Neural progenitor cell (in vitro differentiated cells): ENCODE measurements at regions not wholly inside any gene's neighbourhood (a gene's known extent, or its start where the extent isn't known, plus 50 kb on each side); places are given as distances from the start of the nearest gene placed in this dataset.

ENCODE experiments used
- DNase-seq: peaks from one replicate; pipeline ENCODE4 v3.0.0-alpha.2; 2016; ENCODE audit warnings: low spot score
- H2AFZ ChIP-seq: fragments of 200-600 bp; sonication (generic); replicated peaks from 2 replicates; pipeline ENCODE4 v1.6.1; 2016; ENCODE audit warnings: antibody characterized with exemption
- H3F3A ChIP-seq: fragments of 200-600 bp; sonication (generic); 2 replicates; pipeline ENCODE4 v1.6.1; 2016; ENCODE audit warnings: antibody characterized with exemption, low read depth
- H3K27ac ChIP-seq: fragments of 200-600 bp; sonication (generic); 2 replicates; pipeline ENCODE4 v1.5.1; 2016; ENCODE audit warnings: mild to moderate bottlenecking
- H3K27me3 ChIP-seq: fragments of 200-600 bp; sonication (generic); 2 replicates; pipeline ENCODE4 v1.6.1; 2016; ENCODE audit warnings: mild to moderate bottlenecking, moderate library complexity
- H3K36me3 ChIP-seq: fragments of 200-600 bp; sonication (generic); 2 replicates; pipeline ENCODE4 v1.5.1; 2016
- H3K4me1 ChIP-seq: fragments of 200-600 bp; sonication (generic); 2 replicates; pipeline ENCODE4 v1.6.1; 2016; ENCODE audit warnings: mixed run types
- H3K4me2 ChIP-seq: fragments of 200-600 bp; sonication (generic); 2 replicates; pipeline ENCODE4 v1.6.1; 2016
- H3K4me3 ChIP-seq: fragments of 200-600 bp; sonication (generic); 2 replicates; pipeline ENCODE4 v1.5.1; 2016
- H3K79me2 ChIP-seq: fragments of 200-600 bp; sonication (generic); 2 replicates; pipeline ENCODE4 v1.6.1; 2016; ENCODE audit warnings: low read depth
- H3K9ac ChIP-seq: fragments of 200-600 bp; sonication (generic); 2 replicates; pipeline ENCODE4 v1.6.1; 2016
- H3K9me3 ChIP-seq: fragments of 200-600 bp; sonication (generic); 2 replicates; pipeline ENCODE4 v1.5.1; 2016; ENCODE audit warnings: low read depth
- H4K20me1 ChIP-seq: fragments of 200-600 bp; sonication (generic); 2 replicates; pipeline ENCODE4 v1.6.1; 2016; ENCODE audit warnings: low read depth
- H3K27ac Mint-ChIP-seq: 3 replicates; pipeline ENCODE4 v1.8.0; 2021; ENCODE audit warnings: mixed read lengths
- H3K27me3 Mint-ChIP-seq: 2 replicates; pipeline ENCODE4 v1.8.0; 2022; ENCODE audit warnings: low read depth, mild to moderate bottlenecking, inconsistent platforms, moderate library complexity, mixed read lengths; ENCODE audit not compliant: insufficient read depth
- H3K36me3 Mint-ChIP-seq: 3 replicates; pipeline ENCODE4 v1.8.0; 2021; ENCODE audit warnings: mixed read lengths
- H3K4me1 Mint-ChIP-seq: 3 replicates; pipeline ENCODE4 v1.8.0; 2021; ENCODE audit warnings: mixed read lengths
- H3K4me3 Mint-ChIP-seq: 3 replicates; pipeline ENCODE4 v1.8.0; 2021; ENCODE audit warnings: mild to moderate bottlenecking, moderate library complexity, mixed read lengths
- H3K9me3 Mint-ChIP-seq: 3 replicates; pipeline ENCODE4 v1.8.0; 2020; ENCODE audit warnings: mixed read lengths
- EZH2 ChIP-seq: fragments of 200-600 bp; sonication (generic); IDR thresholded peaks from 2 replicates; pipeline ENCODE4 v1.6.1; 2017; ENCODE audit warnings: antibody characterized with exemption, mild to moderate bottlenecking, moderate library complexity
- EZH2phosphoT487 ChIP-seq: fragments of 200-600 bp; sonication (generic); IDR thresholded peaks from 2 replicates; pipeline ENCODE4 v1.6.1; 2017; ENCODE audit warnings: antibody characterized with exemption
- TF ChIP-seq, protein P1 (sequence below): fragments of 200-600 bp; sonication (generic); IDR thresholded peaks from 2 replicates; pipeline ENCODE4 v1.5.1; 2017; ENCODE audit warnings: antibody characterized with exemption, mild to moderate bottlenecking

- no peak overlapping the region for H3K27ac ChIP-seq
- H3K9me3 Mint-ChIP-seq: no peaks in the 10 kb centered on the region
- H3K4me1 Mint-ChIP-seq: peaks cover 2% of the 10 kb centered on the region
- H3K27ac Mint-ChIP-seq: peak overlapping the region; percentile 23
- no peak overlapping the region for H3K4me3 ChIP-seq
- H3K9me3 ChIP-seq: no peaks in the 10 kb centered on the region
- H3K36me3 Mint-ChIP-seq: no peaks in the 10 kb centered on the region
- no peaks in the 10 kb centered on the region for H3K79me2 ChIP-seq
- TF ChIP-seq EZH2: no peak
- no peak for TF ChIP-seq EZH2phosphoT487
- TF ChIP-seq, protein P1, sequence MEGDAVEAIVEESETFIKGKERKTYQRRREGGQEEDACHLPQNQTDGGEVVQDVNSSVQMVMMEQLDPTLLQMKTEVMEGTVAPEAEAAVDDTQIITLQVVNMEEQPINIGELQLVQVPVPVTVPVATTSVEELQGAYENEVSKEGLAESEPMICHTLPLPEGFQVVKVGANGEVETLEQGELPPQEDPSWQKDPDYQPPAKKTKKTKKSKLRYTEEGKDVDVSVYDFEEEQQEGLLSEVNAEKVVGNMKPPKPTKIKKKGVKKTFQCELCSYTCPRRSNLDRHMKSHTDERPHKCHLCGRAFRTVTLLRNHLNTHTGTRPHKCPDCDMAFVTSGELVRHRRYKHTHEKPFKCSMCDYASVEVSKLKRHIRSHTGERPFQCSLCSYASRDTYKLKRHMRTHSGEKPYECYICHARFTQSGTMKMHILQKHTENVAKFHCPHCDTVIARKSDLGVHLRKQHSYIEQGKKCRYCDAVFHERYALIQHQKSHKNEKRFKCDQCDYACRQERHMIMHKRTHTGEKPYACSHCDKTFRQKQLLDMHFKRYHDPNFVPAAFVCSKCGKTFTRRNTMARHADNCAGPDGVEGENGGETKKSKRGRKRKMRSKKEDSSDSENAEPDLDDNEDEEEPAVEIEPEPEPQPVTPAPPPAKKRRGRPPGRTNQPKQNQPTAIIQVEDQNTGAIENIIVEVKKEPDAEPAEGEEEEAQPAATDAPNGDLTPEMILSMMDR: no peak
- H3K4me2 ChIP-seq: no peak overlapping the region
- no peaks in the 10 kb centered on the region for H3K27me3 ChIP-seq
- H3K9ac ChIP-seq: no peak overlapping the region
- peaks cover 2% of the 10 kb centered on the region for H3K4me1 ChIP-seq
- no peak overlapping the region for H3K4me3 Mint-ChIP-seq
- no peaks in the 10 kb centered on the region for H3F3A ChIP-seq
- no peak overlapping the region for H2AFZ ChIP-seq
- no peaks in the 10 kb centered on the region for H3K36me3 ChIP-seq
- H4K20me1 ChIP-seq: no peaks in the 10 kb centered on the region
- no peak for DNase-seq
- no peaks in the 10 kb centered on the region for H3K27me3 Mint-ChIP-seq
Measured at GRCh38 chr9:99471033-99471432, 249.0 kb downstream of the SEC61B start.

DNA sequence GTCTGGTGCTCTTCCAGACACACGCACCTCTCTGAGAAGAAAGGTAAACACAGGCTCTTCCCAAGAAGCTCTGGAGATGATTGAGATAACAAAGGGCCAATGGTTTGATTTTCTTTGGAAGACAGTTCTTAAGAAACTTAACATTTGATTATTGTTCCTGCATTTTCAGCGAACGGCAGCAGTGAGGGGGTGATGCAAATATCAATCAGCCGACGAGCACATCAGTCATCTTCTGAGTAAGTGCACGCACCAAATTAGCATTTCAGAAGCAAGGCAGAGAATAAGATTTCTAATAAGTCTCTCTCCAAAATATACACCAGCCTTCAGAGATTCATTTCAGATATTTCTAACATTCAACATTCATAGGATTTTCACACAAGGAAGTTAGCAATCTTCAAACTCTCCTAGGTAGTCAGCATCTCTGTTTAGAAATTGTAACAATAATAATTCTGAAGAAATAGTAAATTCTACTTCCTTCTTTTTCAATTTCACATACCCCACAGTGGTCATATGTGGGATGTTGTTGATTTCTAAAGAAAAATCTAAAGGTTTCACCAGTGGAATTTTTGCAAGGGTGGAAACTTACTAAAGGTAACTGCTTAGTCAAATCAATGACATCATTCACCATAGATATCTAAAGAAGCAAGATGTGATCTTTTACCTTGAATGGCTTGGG is 250.3 kb downstream of the SEC61B start:
- no peaks in the 10 kb centered on the region for H3K4me1 Mint-ChIP-seq
- H3K27ac Mint-ChIP-seq: no peak overlapping the region
- Histone ChIP-seq H3K9me3 (no peaks in the 10 kb centered on the region), H3F3A (no peaks in the 10 kb centered on the region), H3K9ac (no peak overlapping the region), H4K20me1 (no peaks in the 10 kb centered on the region), H3K27ac (no peak overlapping the region), H3K4me2 (no peak overlapping the region), H3K36me3 (no peaks in the 10 kb centered on the region), H3K79me2 (no peaks in the 10 kb centered on the region), H3K4me1 (peaks cover 9% of the 10 kb centered on the region), H2AFZ (no peak overlapping the region), H3K4me3 (no peak overlapping the region), H3K27me3 (no peaks in the 10 kb centered on the region)
- TF ChIP-seq EZH2: no peak
- no peak for TF ChIP-seq EZH2phosphoT487
- TF ChIP-seq, protein P1: no peak
- no peaks in the 10 kb centered on the region for H3K27me3 Mint-ChIP-seq
- DNase-seq: no peak
- no peak overlapping the region for H3K4me3 Mint-ChIP-seq
- no peaks in the 10 kb centered on the region for H3K9me3 Mint-ChIP-seq
- H3K36me3 Mint-ChIP-seq: no peaks in the 10 kb centered on the region

DNA sequence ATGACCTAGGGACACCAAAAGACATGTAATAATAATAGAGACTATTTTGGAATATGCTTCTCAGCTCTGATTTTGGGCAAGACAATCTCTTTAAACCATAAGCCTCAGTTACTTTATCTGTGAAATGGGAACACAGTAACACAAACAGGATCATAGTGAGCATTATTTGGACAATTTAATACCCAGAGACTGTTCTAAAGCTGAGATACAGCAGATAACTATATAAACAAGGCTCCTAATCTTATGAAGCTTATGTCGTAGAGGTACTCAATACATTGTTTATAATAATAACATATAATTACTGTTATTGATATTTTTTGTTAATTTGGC is 250.8 kb downstream of the SEC61B start:
- Histone ChIP-seq H3K79me2 (no peaks in the 10 kb centered on the region), H3K4me2 (no peak overlapping the region), H3K27ac (no peak overlapping the region)

More for the DNA sequence above, 250.8 kb downstream of the SEC61B start:
- Mint-ChIP-seq H3K4me3 (no peak overlapping the region), H3K9me3 (no peaks in the 10 kb centered on the region), H3K36me3 (no peaks in the 10 kb centered on the region), H3K27me3 (no peaks in the 10 kb centered on the region), H3K4me1 (no peaks in the 10 kb centered on the region), H3K27ac (no peak overlapping the region)
- Histone ChIP-seq H3F3A (no peaks in the 10 kb centered on the region), H3K9me3 (no peaks in the 10 kb centered on the region), H3K27me3 (no peaks in the 10 kb centered on the region), H2AFZ (no peak overlapping the region), H3K9ac (no peak overlapping the region), H4K20me1 (no peaks in the 10 kb centered on the region), H3K4me1 (peaks cover 14% of the 10 kb centered on the region), H3K36me3 (no peaks in the 10 kb centered on the region), H3K4me3 (no peak overlapping the region)
- DNase-seq: no peak
- TF ChIP-seq, protein P1: no peak
